Loucy (cell line): ENCODE measurements at regions not wholly inside any gene's neighbourhood (a gene's known extent, or its start where the extent isn't known, plus 50 kb on each side); places are given as distances from the start of the nearest gene placed in this dataset.

Experiments
- H2AFZ ChIP-seq: fragments of 200-600 bp; sonication (generic); 2 replicates; pipeline ENCODE4 v1.6.0; 2016; ENCODE audit warnings: antibody characterized with exemption, mild to moderate bottlenecking, low read length, moderate library complexity
- H3F3A ChIP-seq: fragments of 200-600 bp; 2 replicates; pipeline ENCODE4 v1.6.0; 2016; ENCODE audit warnings: antibody characterized with exemption, low read depth, mild to moderate bottlenecking
- H3K27me3 ChIP-seq: fragments of 200-600 bp; sonication (generic); 2 replicates; pipeline ENCODE4 v1.6.1; 2014; ENCODE audit warnings: low read length, mild to moderate bottlenecking; ENCODE audit not compliant: insufficient read depth, poor library complexity, severe bottlenecking
- H3K36me3 ChIP-seq: fragments of 200-600 bp; sonication (generic); 2 replicates; pipeline ENCODE4 v1.6.1; 2016; ENCODE audit warnings: low read length; ENCODE audit not compliant: insufficient read depth
- H3K4me1 ChIP-seq: fragments of 200-600 bp; sonication (generic); 2 replicates; pipeline ENCODE4 v1.5.1; 2014; ENCODE audit warnings: low read length, mild to moderate bottlenecking; ENCODE audit not compliant: insufficient read depth, poor library complexity, severe bottlenecking
- H3K4me2 ChIP-seq: fragments of 200-600 bp; sonication (generic); 2 replicates; pipeline ENCODE4 v1.6.0; 2014; ENCODE audit warnings: antibody characterized with exemption, low read length, low read depth, mild to moderate bottlenecking; ENCODE audit not compliant: poor library complexity, severe bottlenecking
- H3K4me3 ChIP-seq: fragments of 200-600 bp; sonication (generic); 2 replicates; pipeline ENCODE4 v1.5.1; 2014; ENCODE audit warnings: low read length, mild to moderate bottlenecking, mixed read lengths; ENCODE audit not compliant: poor library complexity, severe bottlenecking
- H3K79me2 ChIP-seq: fragments of 200-600 bp; sonication (generic); 2 replicates; pipeline ENCODE4 v1.6.1; 2014; ENCODE audit warnings: low read length; ENCODE audit not compliant: insufficient read depth
- H3K9ac ChIP-seq: fragments of 200-600 bp; sonication (generic); 2 replicates; pipeline ENCODE4 v1.6.0; 2014; ENCODE audit warnings: mild to moderate bottlenecking, low read depth, low read length, moderate library complexity; ENCODE audit not compliant: poor library complexity, severe bottlenecking
- H3K9me2 ChIP-seq: fragments of 200-600 bp; sonication (generic); replicated peaks from 2 replicates; pipeline ENCODE4 v1.6.1; 2016; ENCODE audit warnings: low read depth, low read length, mixed read lengths
- H3K9me3 ChIP-seq: fragments of 200-600 bp; sonication (generic); 2 replicates; pipeline ENCODE4 v1.6.1; 2014; ENCODE audit warnings: mild to moderate bottlenecking, antibody characterized with exemption, low read length, low read depth; ENCODE audit not compliant: insufficient read depth
- H4K20me1 ChIP-seq: fragments of 200-600 bp; sonication (generic); 2 replicates; pipeline ENCODE4 v1.6.0; 2014; ENCODE audit warnings: antibody characterized with exemption, low read length, mild to moderate bottlenecking; ENCODE audit not compliant: insufficient read depth, poor library complexity, severe bottlenecking
- EZH2phosphoT487 ChIP-seq: fragments of 200-600 bp; IDR thresholded peaks from 2 replicates; pipeline ENCODE4 v1.6.1; 2018; ENCODE audit warnings: antibody characterized with exemption, mild to moderate bottlenecking, moderate library complexity, borderline replicate concordance
- TF ChIP-seq, protein P1 (sequence below): fragments of 200-600 bp; sonication (generic); conservative IDR thresholded peaks from 2 replicates; pipeline ENCODE4 v1.5.1; 2014; ENCODE audit warnings: mild to moderate bottlenecking, antibody characterized with exemption, low read length

DNA sequence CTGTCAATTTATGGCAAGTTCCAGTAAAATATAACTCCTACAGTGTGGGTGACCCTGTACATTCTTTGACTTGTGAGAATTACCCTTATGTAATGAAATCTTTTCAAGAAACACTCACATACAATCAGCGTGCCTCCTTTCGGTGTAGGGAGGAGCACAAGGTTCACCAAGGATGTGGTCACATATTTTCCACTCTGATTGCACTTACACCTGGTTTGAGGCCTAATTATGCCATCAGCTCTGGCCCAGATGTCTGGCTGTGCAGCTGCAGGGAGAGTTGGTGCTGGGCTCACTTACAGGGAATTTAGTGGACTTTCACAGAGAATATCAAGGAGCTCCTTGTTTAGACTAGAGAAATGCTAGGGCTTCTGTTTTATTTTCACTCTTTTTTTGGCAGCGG, 146.0 kb upstream of the STEAP4 start:
- Histone ChIP-seq H3K4me2 (no peak overlapping the region), H3K4me3 (no peak overlapping the region), H4K20me1 (no peaks in the 10 kb centered on the region), H3K9me3 (no peaks in the 10 kb centered on the region), H3K79me2 (no peaks in the 10 kb centered on the region), H3K36me3 (no peaks in the 10 kb centered on the region), H3F3A (no peaks in the 10 kb centered on the region), H3K9ac (no peak overlapping the region), H3K4me1 (no peaks in the 10 kb centered on the region), H2AFZ (no peak overlapping the region), H3K9me2 (no peaks in the 10 kb centered on the region), H3K27me3 (no peaks in the 10 kb centered on the region)
- no peak for TF ChIP-seq EZH2phosphoT487
- TF ChIP-seq, protein P1, sequence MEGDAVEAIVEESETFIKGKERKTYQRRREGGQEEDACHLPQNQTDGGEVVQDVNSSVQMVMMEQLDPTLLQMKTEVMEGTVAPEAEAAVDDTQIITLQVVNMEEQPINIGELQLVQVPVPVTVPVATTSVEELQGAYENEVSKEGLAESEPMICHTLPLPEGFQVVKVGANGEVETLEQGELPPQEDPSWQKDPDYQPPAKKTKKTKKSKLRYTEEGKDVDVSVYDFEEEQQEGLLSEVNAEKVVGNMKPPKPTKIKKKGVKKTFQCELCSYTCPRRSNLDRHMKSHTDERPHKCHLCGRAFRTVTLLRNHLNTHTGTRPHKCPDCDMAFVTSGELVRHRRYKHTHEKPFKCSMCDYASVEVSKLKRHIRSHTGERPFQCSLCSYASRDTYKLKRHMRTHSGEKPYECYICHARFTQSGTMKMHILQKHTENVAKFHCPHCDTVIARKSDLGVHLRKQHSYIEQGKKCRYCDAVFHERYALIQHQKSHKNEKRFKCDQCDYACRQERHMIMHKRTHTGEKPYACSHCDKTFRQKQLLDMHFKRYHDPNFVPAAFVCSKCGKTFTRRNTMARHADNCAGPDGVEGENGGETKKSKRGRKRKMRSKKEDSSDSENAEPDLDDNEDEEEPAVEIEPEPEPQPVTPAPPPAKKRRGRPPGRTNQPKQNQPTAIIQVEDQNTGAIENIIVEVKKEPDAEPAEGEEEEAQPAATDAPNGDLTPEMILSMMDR, result no peak

DNA sequence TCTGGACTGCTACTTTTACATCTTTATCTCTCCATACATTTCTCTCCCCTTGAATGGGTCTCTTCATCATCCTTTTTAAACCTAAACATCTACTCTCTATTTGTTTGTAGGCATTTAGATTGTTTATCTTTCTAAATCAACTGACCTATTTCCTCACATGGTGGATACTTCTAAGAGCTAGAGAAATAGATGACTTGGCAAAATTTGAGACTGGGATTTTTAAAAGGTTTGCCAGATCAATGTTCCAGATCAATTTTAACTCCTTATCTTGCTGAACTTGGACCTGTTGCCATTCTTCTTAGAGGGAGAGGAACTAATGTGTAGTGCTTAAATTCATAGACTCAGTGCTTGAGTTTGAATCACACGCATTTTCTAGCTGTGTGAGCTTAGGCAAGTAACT, 144.2 kb upstream of the STEAP4 start:
- H3F3A ChIP-seq, result no peaks in the 10 kb centered on the region
- no peaks in the 10 kb centered on the region for H3K36me3 ChIP-seq
- H3K4me2 ChIP-seq, result no peak overlapping the region
- TF ChIP-seq EZH2phosphoT487, result no peak
- TF ChIP-seq, protein P1, result no peak
- no peak overlapping the region for H3K4me3 ChIP-seq
- no peak overlapping the region for H2AFZ ChIP-seq
- no peaks in the 10 kb centered on the region for H4K20me1 ChIP-seq
- H3K27me3 ChIP-seq, result no peaks in the 10 kb centered on the region
- H3K4me1 ChIP-seq, result no peaks in the 10 kb centered on the region
- no peaks in the 10 kb centered on the region for H3K9me2 ChIP-seq
- H3K9me3 ChIP-seq, result no peaks in the 10 kb centered on the region
- H3K9ac ChIP-seq, result no peak overlapping the region
- H3K79me2 ChIP-seq, result no peaks in the 10 kb centered on the region

DNA sequence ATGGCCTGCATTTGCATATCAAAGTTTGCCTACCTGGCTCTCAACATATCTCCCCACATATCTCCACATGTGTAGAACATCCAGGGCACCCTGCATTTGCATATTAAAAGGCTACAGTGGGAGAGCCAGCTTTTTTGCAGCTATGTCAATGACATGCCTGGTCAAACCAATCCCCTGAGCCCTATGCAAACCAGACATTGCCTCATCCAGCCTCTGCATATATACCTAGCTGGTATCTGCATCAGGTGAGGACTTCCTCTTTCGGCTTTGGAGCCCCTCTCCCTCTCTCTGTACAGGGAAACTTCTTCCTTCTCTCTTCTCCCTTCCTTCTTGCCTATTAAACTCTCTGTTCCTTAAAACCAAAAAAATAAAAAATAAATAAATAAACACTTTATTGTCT, 142.7 kb upstream of the STEAP4 start:
- H3K27me3 ChIP-seq, result no peaks in the 10 kb centered on the region
- TF ChIP-seq EZH2phosphoT487, result no peak
- TF ChIP-seq, protein P1, result no peak
- no peaks in the 10 kb centered on the region for H3F3A ChIP-seq
- H2AFZ ChIP-seq, result no peak overlapping the region
- H3K4me3 ChIP-seq, result no peak overlapping the region
- no peaks in the 10 kb centered on the region for H3K4me1 ChIP-seq
- no peaks in the 10 kb centered on the region for H3K36me3 ChIP-seq
- H3K79me2 ChIP-seq, result no peaks in the 10 kb centered on the region
- no peaks in the 10 kb centered on the region for H3K9me2 ChIP-seq
- H4K20me1 ChIP-seq, result no peaks in the 10 kb centered on the region
- no peak overlapping the region for H3K4me2 ChIP-seq
- no peaks in the 10 kb centered on the region for H3K9me3 ChIP-seq
- H3K9ac ChIP-seq, result no peak overlapping the region
